CD14-positive monocyte (primary cell): ENCODE measurements at regions not wholly inside any gene's neighbourhood (a gene's known extent, or its start where the extent isn't known, plus 50 kb on each side); places are given as distances from the start of the nearest gene placed in this dataset.

ENCODE experiments used
- DNase-seq, 3 donors: peaks; one replicate each; pipeline ENCODE4 v3.0.0-alpha.2; 2011 to 2022
- H2AFZ ChIP-seq: 2 replicates; pipeline ENCODE4 v1.6.0; 2012; ENCODE audit warnings: mild to moderate bottlenecking, low read depth, low read length, inconsistent platforms; ENCODE audit not compliant: insufficient read depth, poor library complexity, severe bottlenecking
- H3K27ac ChIP-seq, 2 donors: 1 replicate in 1 of 2; 2 replicates in 1 of 2; pipeline ENCODE4 v1.5.1; 2012 to 2013; ENCODE audit warnings: low read length in 2 of 2, control low read depth in 1 of 2, inconsistent platforms in 1 of 2, low read depth in 1 of 2, mild to moderate bottlenecking in 1 of 2
- H3K27me3 ChIP-seq, 2 donors: one replicate each; pipeline versions ENCODE4 v1.6.0 to v1.6.1; 2011 to 2013; ENCODE audit warnings: low read length in 2 of 2; ENCODE audit not compliant: control insufficient read depth in 2 of 2, insufficient read depth in 2 of 2
- H3K36me3 ChIP-seq, 2 donors: replicated peaks in 1 of 2; 1 replicate in 1 of 2; 2 replicates in 1 of 2; pipeline versions ENCODE4 v1.5.1 to v1.6.1; 2012 to 2013; ENCODE audit warnings: low read length in 2 of 2, control low read depth in 1 of 2, inconsistent platforms in 1 of 2, mild to moderate bottlenecking in 1 of 2; ENCODE audit not compliant: insufficient read depth in 2 of 2, control insufficient read depth in 1 of 2
- H3K4me1 ChIP-seq, 2 donors: 1 replicate in 1 of 2; 2 replicates in 1 of 2; pipeline versions ENCODE4 v1.5.1 to v1.6.1; 2012 to 2013; ENCODE audit warnings: low read length in 2 of 2, control low read depth in 1 of 2, inconsistent platforms in 1 of 2, mild to moderate bottlenecking in 1 of 2, moderate library complexity in 1 of 2; ENCODE audit not compliant: insufficient read depth in 2 of 2, control insufficient read depth in 1 of 2
- H3K4me2 ChIP-seq: replicated peaks from 2 replicates; pipeline ENCODE3; 2012; ENCODE audit warnings: low read length, moderate library complexity, mild to moderate bottlenecking; ENCODE audit not compliant: poor library complexity, severe bottlenecking; ENCODE audit errors: extremely low read depth
- H3K4me3 ChIP-seq, 3 experiments: fragments of 200-600 bp in 1 of 3; sonication (generic) in 1 of 3; replicated peaks in 1 of 3; 1 replicate in 2 of 3; 2 replicates in 1 of 3; pipeline ENCODE4 v1.5.1; 2011 to 2013; ENCODE audit warnings: low read length in 3 of 3, mild to moderate bottlenecking in 3 of 3, control low read depth in 2 of 3, low read depth in 2 of 3, inconsistent platforms in 1 of 3, moderate library complexity in 1 of 3
- H3K79me2 ChIP-seq: 2 replicates; pipeline ENCODE4 v1.6.0; 2012; ENCODE audit warnings: mild to moderate bottlenecking, control low read depth, inconsistent platforms, low read length, moderate library complexity; ENCODE audit not compliant: insufficient read depth
- H3K9ac ChIP-seq: 2 replicates; pipeline ENCODE4 v1.6.0; 2017; ENCODE audit warnings: low read length, mild to moderate bottlenecking; ENCODE audit not compliant: insufficient read depth, poor library complexity, severe bottlenecking
- H3K9me3 ChIP-seq, 2 donors: replicated peaks in 1 of 2; 1 replicate in 1 of 2; 2 replicates in 1 of 2; pipeline versions ENCODE4 v1.5.1 to v1.6.1; 2012 to 2013; ENCODE audit warnings: low read length in 2 of 2, control low read depth in 1 of 2; ENCODE audit not compliant: control insufficient read depth in 1 of 2, insufficient read depth in 1 of 2
- H4K20me1 ChIP-seq: 2 replicates; pipeline ENCODE4 v1.6.0; 2012; ENCODE audit warnings: mild to moderate bottlenecking, low read length, control low read depth, moderate library complexity; ENCODE audit not compliant: insufficient read depth
- H3K27ac Mint-ChIP-seq, 7 donors: one replicate each; pipeline ENCODE4 v1.8.0; 2020; ENCODE audit warnings: mild to moderate bottlenecking in 7 of 7, mixed read lengths in 7 of 7, moderate library complexity in 6 of 7, inconsistent platforms in 2 of 7
- H3K27me3 Mint-ChIP-seq, 3 donors: one replicate each; pipeline ENCODE4 v1.8.0; 2021 to 2022; ENCODE audit warnings: low read depth in 3 of 3, mild to moderate bottlenecking in 3 of 3, mixed read lengths in 3 of 3, moderate library complexity in 3 of 3, inconsistent platforms in 1 of 3
- H3K36me3 Mint-ChIP-seq, 2 donors: one replicate each; pipeline ENCODE4 v1.8.0; 2020; ENCODE audit warnings: mixed read lengths in 2 of 2, inconsistent platforms in 1 of 2, mild to moderate bottlenecking in 1 of 2
- H3K4me1 Mint-ChIP-seq: one replicate; pipeline ENCODE4 v1.8.0; 2020; ENCODE audit warnings: mild to moderate bottlenecking, mixed read lengths
- H3K4me3 Mint-ChIP-seq, 2 donors: one replicate each; pipeline ENCODE4 v1.8.0; 2020; ENCODE audit warnings: mild to moderate bottlenecking in 2 of 2, mixed read lengths in 2 of 2, moderate library complexity in 1 of 2
- H3K9me3 Mint-ChIP-seq, 7 donors: one replicate each; pipeline ENCODE4 v1.8.0; 2020 to 2022; ENCODE audit warnings: mixed read lengths in 7 of 7, mild to moderate bottlenecking in 6 of 7, moderate library complexity in 6 of 7, inconsistent platforms in 2 of 7
- WGBS: methylation state at CpG from one replicate; pipeline ENCODE4 v1.1.5; 2013; ENCODE audit warnings: missing lambda C conversion rate; ENCODE audit not compliant: insufficient coverage; 5-methylcytosine and 5-hydroxymethylcytosine counted together
- intact Hi-C, 2 donors: fragments of 100-400 bp; cut with micrococcal nuclease; formaldehyde crosslinking; loops; one replicate each; pipeline versions ENCODE4 v1.15.0 to v1.15.1; 2023
- TF ChIP-seq, protein P1 (sequence below): fragments of 200-600 bp; IDR thresholded peaks from one replicate; pipeline ENCODE4 v1.8.0; 2022; ENCODE audit warnings: antibody characterized with exemption, mild to moderate bottlenecking

DNA sequence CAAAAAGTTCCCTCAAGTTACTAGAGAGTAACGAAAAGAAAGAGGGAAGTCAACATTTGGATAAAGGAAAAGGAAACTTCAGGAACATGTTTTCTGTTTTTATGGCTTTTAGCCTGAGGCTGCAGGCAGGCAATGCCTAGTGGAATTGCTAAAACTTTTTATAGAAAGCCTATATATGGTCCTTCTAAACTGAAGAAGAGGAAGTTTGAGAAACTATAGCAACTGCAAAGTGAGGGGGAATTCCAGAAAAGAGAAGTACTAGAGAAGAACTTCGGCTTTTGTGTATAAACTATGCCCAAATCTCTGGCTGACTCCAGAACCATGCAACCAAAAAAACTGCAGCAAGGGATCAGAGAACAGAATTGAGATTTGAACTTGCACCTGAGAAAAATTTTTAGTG lies 74.3 kb upstream of the ARHGAP42 start:
- intact Hi-C loops, result no loop called here
- TF ChIP-seq, protein P1, sequence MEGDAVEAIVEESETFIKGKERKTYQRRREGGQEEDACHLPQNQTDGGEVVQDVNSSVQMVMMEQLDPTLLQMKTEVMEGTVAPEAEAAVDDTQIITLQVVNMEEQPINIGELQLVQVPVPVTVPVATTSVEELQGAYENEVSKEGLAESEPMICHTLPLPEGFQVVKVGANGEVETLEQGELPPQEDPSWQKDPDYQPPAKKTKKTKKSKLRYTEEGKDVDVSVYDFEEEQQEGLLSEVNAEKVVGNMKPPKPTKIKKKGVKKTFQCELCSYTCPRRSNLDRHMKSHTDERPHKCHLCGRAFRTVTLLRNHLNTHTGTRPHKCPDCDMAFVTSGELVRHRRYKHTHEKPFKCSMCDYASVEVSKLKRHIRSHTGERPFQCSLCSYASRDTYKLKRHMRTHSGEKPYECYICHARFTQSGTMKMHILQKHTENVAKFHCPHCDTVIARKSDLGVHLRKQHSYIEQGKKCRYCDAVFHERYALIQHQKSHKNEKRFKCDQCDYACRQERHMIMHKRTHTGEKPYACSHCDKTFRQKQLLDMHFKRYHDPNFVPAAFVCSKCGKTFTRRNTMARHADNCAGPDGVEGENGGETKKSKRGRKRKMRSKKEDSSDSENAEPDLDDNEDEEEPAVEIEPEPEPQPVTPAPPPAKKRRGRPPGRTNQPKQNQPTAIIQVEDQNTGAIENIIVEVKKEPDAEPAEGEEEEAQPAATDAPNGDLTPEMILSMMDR, result no peak
- Histone ChIP-seq H4K20me1 (no peaks in the 10 kb centered on the region), H3K9me3 (peaks cover 0 to 3% of the 10 kb centered on the region in 2 donors), H3K4me2 (no peak overlapping the region), H2AFZ (no peak overlapping the region), H3K4me1 (no peaks in the 10 kb centered on the region), H3K36me3 (no peaks in the 10 kb centered on the region), H3K9ac (no peak overlapping the region), H3K27me3 (no peaks in the 10 kb centered on the region), H3K79me2 (no peaks in the 10 kb centered on the region), H3K4me3 (no peak overlapping the region), H3K27ac (no peak overlapping the region)
- Mint-ChIP-seq H3K4me3 (no peak overlapping the region), H3K27ac (no peak overlapping the region), H3K36me3 (no peaks in the 10 kb centered on the region), H3K4me1 (no peaks in the 10 kb centered on the region), H3K27me3 (peaks cover 0 to 2% (median 0%) of the 10 kb centered on the region in 3 donors), H3K9me3 (peaks cover 0 to 4% (median 0%) of the 10 kb centered on the region in 7 donors)
- DNase-seq, result no peak
- no CpG with 5 or more reads among the region's 2 CpGs for WGBS

- no peak overlapping the region for H3K27ac Mint-ChIP-seq
- H3K9me3 Mint-ChIP-seq, result peaks cover 6 to 20% (median 11%) of the 10 kb centered on the region in 7 donors
- TF ChIP-seq, protein P1, result no peak
- Histone ChIP-seq H3K9ac (no peak overlapping the region), H3K4me2 (no peak overlapping the region), H3K9me3 (peaks cover 21 to 25% of the 10 kb centered on the region in 2 donors), H3K4me3 (no peak overlapping the region), H4K20me1 (no peaks in the 10 kb centered on the region), H3K36me3 (no peaks in the 10 kb centered on the region), H3K27me3 (no peaks in the 10 kb centered on the region), H2AFZ (no peak overlapping the region), H3K79me2 (no peaks in the 10 kb centered on the region), H3K27ac (no peak overlapping the region), H3K4me1 (no peaks in the 10 kb centered on the region)
- H3K4me1 Mint-ChIP-seq, result no peaks in the 10 kb centered on the region
- WGBS, result no CpG with 5 or more reads among the region's 2 CpGs
- DNase-seq, result no peak
- H3K27me3 Mint-ChIP-seq, result no peaks in the 10 kb centered on the region
- H3K4me3 Mint-ChIP-seq, result no peak overlapping the region
- no peaks in the 10 kb centered on the region for H3K36me3 Mint-ChIP-seq
- intact Hi-C loops, result no loop called here
These were observed 68.2 kb upstream of the ARHGAP42 start for GRCh38 chr11:100618914-100619313.
